Medulla oblongata (tissue), 1 donor: ENCODE measurements at regions not wholly inside any gene's neighbourhood (a gene's known extent, or its start where the extent isn't known, plus 50 kb on each side); places are given as distances from the start of the nearest gene placed in this dataset.
"Not testable (repeated sequence)": the region's sequence is repeated elsewhere in the genome, so short reads cannot be mapped to it uniquely, and the experiment has no call there.

Experiments used
- DNase-seq: peaks from one replicate; pipeline ENCODE4 v3.0.0-alpha.2; 2015; ENCODE audit errors: extremely low spot score

DNA sequence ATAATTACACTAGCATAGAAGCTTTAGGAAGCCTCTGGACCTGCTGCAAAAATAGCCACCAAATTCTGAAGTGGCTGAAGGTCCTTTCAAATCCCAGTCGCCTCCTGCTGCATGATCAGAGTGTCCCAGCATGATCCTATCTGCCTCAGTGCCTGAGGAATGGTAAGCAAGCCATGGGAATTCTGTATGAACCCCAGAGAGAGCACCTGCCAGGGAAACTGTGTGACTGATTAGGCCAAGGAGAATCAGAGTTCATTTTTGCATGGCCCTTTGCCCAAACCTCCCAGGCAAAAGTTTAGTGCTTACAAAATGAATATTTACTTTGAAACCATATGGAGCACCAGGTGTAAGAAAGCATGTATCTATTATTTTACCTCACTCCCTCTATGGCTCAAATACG lies 221.4 kb downstream of the ARL4C start:
- DNase-seq, result no peak

DNA sequence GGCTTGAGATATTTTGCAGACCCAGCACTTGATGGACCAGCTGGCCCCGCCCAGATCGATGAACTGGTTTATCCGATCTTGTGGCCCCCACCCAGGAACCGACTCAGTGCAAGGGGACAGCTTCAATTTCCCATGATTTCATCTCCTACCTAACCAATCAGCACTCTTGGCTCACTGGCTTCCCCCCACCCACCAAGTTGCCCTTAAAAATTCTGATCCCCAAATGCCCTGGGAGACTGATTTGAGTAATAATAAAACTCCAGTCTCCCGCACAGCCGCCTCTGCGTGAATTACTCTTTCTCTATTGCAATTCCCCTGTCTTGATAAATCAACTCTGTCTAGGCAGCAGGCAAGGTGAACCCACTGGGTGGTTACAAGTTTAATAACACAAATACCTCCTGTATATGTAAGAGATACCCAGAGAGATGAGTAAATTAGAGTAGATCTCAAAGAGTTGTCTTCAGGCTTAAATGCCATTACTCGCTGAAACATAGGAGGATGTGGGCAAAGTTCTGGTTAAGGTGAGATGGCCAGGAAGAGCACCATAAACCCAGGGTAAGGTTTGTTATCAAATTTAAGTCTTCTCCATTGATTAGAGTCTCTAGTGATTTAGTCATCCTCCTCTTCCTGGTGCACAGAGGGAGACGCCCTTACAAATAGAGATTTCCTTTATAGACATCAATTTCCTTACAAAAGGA lies 222.8 kb downstream of the ARL4C start:
- DNase-seq, result no peak

DNA sequence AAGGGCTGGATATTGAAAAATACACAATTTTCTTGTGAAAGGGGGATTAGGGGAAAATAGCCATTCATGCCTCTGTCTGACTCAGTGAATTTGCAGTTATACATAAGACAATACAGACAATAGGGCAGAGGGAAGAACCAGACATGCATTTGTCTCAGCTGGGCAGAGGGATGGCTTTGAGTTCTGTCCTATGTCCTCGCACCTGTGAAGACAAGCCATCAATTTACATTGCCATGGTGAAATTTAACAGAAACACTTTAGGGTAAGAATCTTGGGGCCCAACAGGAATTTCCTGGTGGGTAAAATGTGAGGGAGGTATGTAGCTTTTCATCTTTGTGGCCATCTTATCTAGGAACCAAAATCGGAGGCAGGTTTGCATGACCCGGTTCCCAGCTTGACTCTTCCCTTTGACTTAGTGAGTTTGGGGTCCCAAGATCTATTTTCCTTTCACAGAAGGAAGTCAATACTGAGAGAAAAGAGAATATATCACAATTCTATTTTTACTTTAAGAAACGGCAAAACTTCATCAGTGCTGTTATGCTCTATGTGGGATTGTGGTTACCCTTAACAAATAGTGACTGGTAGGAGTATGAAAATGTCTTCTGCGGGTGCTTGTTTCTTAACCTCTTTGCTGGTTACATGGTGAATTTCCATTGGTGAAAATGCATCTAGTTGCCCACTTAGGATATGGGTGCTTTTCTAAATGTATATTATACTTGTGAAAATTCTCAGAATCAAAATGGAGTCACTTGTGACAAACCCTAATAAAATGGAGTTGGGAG lies 221.8 kb downstream of the SPP2 start:
- no peak for DNase-seq

DNA sequence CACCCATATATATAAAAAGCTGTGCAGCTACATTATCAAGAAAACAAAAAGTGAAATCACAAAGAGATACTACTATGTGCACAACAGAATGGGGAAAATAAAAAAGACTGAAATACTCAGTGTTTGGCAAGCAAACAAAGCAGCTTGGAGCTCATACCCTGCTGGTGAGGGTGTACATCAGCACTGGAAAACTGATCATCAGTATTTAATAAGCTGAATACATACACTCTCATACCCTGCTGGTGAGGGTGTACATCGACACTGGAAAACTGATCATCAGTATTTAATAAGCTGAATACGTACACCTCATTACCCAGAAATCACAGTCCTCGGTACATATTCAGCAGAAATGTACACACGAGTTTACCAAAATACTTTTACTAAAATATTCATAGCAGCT lies 220.8 kb downstream of the SPP2 start:
- no peak for DNase-seq

DNA sequence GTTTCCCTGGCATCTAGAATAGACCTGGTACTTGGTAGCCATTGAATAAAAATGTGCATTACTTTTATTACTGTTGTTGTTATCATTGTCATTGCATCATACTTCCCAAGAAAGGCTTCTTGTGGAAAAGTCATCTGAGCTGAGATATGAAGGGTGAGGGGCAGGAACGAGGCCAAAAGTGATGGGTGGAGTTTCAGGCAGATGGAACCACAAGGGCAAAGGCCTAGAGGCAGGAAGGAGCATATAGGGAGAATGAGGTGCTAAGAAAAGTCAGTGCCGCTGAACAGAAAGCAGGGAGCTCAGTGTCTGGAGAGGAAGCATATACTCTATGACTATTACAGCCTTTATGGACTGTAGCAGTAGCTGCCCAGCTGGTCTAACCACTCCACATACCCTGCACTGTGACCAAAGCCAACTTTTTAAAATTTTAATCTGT lies 219.3 kb downstream of the SPP2 start:
- DNase-seq, result no peak

DNA sequence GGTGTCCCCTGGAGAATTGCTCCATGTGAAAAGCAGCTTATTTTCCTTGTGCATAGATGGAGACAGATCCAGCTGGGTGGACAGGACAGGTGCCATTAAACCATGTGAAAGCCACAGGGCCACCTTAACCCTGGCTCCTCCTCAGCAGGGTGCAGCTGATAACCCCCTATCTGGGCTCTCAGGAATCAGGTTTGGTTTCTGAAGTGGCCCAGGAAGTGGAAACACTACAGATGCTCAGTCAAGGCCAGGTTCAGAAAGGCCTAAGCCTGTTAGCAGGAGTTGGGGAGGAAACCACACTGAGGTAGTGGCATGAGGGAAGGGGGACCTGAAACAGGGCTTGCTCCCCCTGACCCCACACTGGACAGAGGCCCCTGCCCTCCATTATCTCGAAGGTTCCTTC lies 217.0 kb downstream of the SPP2 start:
- DNase-seq, result no peak

DNA sequence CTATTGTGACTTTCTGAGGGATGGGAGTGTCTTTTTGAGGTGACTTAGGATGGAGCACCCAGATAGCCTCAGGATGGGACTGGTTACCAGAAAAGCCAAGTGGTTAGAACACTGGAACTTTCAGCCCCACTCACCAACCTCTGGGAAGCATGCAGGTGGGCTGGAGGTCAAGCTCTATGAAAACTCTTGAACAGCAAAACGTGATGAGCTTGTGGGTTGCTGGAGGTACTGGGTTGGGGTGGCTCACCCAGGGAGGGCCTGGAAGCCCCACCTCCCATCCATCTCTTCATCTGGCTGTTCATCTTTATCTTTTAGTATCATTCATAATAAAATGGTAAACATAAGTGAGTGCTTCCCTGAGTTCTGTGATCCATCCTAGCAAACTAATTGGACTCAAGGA lies 216.4 kb downstream of the SPP2 start:
- no peak for DNase-seq

DNA sequence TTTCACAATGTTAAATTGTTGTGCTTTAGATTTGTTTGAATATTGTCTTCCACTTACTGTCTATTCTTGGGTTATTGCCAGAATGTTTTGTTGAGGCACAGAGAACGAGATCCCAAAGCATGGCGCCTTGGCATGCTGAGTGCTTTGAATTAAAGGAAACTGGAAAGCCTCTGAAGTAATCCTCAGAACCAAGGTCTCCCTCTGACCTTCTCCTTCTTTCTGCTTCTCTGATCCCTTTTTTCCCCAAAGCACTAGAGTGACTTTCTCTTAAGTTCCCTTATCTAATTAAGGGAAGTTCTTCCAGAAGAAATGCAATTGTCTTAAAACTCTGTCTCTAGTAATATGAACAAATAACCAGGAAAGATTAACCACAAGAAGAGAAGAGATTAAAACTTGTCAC lies 214.7 kb downstream of the SPP2 start:
- no peak for DNase-seq

DNA sequence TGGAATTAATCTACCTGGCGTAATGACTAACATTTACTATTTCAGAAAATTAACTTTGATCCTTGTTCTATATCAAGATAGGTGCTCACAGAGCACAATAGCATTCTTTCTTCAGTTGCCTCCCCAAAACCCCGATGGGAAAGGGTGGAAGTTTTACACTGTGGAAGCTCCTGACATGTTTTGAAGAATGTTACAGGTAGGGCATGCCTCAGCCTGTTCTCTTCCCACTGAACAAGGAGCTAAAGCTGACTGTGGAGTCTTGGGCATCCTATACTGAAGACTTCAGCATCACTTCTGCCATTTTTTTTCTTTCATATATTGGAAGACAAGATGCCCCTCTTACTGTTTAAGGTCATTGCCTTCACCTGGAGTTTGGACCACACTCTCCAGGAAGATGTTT lies 211.2 kb downstream of the SPP2 start:
- no peak for DNase-seq

DNA sequence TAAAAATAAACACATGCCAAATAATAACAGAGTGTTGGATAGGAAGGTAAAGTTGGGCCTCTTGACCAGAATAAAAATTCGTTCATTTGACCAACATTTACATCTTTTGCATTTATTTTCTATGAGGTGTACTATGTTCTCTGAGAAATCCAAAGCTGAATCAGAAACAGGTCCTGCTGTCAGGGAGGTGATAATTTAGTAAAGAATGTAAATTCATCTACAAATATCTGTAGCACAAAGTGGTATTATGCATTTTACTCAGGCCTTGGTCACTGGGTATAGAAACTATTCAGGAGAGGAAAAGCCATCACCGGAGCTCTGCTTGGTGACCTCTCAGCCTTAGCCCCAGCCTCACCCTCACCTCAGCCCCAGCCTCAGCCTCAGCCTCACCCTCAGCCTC lies 208.9 kb downstream of the SPP2 start:
- DNase-seq, result no peak

DNA sequence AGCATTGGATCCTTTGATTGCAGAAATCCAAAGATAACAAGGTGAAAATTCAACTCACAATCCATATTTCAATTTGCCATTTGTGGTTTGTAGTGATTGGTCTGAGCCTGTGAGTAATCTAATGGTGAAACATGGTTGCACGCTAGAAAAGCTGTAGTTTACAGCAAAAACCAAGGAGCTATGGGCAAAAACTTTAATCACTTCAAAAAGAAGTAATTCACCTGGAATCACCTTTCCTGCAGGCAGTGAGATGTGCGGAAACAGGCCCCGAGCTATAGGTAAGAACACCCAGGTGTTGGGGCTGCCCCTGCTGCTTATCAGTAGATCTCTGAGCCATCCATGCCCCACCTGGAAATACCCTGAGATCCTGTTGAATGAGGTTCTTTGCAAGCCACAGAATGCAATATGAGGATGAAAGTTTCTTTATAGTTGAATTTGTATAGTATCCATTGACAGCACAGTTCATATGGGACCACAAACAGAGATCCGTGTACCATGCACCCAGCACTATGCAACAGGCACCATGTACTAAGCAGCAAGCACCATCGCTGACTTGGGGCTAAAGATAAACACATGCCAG lies 208.2 kb downstream of the SPP2 start:
- DNase-seq, result no peak

DNA sequence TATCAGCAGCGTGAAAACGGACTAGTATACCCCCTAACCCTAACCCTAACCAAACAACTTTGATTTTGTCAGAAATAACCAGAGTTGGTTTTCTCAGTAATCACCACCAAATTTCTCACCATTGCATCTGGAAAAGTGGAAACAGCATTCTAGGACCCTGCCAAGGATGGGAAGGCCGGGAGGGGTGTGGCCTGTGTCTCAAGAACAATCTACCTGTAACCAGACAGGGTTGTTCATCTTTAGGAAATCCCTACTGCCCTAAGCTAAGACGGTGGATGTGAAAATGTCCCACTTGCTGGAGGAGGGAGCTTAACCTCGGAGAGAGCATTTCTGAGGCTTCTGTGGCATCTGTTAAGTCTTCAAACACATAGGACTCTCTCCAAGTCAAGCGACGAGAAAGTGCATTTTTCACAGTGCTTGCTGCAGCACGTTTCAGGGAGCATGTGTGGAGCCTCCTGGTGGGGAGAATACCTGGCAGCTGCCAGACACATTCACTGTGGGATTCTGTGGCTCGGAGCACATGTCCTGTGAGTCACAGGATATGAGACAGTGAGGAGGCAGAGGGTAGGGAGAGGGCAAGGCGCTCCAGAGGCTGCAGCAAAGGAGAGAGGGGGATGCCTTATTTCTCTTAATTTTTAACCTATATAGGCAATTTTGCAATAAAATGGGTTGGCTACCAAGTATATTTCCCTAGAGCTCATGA lies 207.5 kb downstream of the SPP2 start:
- no peak for DNase-seq

DNA sequence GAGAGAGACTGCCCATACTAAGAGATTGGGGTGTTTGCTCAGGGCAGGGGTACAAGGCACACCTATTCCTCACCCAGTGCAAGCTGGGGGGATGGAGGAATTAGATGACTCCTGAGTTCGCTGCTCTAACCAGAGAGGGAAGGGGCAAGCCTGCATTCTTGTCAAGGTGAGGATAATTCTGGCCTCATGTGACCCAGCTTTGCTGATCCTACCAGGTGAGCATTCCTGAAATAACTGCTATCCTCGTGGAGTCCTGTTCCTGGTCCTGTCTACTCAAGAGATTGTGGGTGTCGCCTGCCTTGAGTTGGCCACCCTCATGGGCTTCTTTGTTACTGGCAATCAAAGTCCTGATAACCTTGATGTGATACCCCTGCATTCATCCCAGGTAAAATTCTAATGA lies 206.0 kb downstream of the SPP2 start:
- no peak for DNase-seq

DNA sequence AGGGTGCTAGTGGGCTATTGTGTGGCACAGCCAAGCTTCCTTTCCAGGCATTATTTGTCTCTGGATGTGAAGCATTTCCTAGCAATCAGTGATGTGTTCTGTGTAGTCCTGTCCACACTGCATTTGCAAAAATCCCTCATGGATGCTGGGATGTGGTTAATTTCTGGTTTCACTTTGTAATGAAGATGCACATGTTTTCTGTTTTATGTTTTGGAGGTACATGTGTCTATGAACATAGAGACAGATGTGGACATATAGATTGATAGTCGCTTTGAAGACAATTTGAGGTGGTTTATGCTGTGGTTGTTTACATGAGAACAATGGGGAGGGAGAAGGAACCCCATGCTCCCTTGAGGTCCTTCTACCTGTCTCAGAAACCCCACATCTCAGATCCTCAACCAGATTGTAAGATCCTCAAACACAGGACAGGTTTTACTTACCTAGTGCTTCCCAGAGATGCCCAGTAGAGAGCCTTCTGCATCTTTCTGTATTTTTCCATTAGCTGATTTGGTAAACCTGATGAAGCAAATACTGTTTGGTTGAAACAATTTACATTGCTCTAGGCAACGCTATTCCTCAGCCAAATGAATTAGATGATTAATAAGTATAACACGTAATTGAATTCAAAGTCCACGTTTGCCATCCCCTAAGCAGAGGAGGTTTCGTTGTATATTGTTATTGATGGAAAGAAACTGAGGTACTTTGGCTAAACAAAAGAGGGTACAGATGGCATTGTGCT lies 204.4 kb downstream of the SPP2 start:
- no peak for DNase-seq

DNA sequence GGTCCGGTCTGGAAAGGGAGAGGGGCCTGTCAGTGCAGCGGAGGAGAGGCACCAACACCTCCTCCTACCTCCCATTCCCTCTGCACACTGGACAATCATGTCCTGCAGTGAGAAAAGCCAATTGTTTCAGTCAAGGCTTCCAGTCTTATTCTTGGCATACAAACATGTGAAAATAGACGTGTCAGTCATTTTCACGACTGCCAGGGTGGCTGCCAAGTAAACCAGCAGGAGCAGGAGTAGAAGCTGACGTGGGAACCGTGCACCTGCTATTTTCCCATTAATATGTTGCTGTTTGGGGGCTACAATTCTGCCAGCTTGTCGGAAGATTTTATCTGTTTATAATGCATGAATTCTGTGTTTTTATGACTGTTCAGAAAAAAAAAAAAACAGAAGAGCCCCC lies 202.3 kb downstream of the SPP2 start:
- no peak for DNase-seq

DNA sequence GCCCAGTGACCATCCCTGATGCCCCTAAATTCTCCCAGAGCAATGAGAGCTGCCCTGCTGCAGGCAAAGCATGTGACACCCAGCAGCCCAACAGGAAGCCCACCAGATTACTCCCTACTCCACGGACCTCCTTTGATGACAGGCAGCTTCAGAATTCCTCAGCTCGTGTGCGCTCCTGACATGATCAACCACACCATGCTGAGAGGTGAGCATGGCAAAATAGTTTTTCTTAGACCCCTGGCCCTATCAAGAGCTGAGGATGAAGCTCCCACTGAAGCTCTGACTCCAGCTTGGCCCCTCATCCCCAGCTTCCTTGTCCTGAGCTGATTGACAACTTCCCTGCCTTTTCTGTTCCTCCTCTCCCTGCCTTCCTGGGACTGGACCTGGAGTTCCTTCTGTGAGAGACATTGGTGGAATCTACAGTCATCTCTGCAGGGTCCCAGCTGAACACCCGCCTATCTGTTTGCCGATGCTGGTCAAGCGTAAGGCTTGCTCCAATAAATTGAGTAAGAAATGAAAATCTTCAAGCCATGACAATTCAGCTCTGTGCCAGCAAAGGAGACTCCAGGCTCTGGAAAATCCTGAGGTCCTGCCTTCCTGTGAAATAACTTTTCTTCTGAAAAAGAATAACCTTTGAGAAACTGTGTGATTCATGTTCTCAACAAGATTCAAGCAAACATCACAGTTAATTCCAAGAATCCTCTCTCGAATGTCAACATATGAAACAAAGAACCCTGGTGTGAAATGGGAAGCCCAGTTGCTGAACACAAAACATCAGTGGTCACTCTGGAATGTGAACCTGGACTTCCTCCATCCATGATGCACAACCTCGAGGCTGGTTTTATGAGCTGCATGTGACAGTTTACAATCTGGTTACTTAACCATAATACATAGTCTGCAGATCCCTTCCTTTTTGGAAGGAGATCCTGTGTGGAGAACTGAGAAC lies 201.1 kb downstream of the SPP2 start:
- peak; percentile 5 for DNase-seq

DNA sequence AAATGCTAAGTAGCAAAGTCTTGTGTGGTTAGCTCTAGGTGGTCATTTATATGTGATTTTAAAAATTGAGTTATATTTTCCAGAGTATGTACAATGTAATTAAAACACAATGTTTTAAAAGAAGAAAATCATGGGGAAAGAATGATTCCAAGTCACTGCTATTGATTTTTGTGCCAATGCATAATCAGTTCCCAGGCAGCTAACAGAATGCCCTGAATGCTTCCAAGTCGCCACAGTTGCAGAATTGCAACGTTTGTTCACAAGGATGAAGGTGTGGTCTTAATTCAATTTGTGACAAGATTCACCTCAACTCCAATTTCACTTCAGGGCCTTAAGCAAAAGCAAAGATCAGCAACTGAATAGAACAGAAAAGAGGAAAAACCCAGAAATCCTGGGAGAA lies 200.4 kb downstream of the SPP2 start:
- DNase-seq, result no peak

DNA sequence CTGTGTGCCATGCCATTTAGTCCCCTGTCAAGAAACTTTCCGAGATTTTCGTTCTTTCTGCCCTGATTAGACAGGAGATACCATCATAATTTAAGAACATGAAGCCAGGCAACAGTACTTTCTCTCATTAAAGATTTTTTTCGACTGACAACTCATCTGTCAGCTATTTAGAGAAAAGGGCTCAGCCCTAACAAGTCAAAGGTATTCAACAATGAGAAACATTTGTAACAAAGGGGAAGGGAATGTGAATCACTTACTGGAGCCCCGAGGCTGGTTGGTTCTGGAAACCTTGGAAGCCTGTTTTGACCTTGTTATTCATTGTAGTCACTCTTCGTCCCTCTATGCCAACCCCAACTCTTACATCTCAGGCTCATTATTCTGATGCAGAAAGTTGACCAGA lies 199.4 kb downstream of the SPP2 start:
- no peak for DNase-seq

DNA sequence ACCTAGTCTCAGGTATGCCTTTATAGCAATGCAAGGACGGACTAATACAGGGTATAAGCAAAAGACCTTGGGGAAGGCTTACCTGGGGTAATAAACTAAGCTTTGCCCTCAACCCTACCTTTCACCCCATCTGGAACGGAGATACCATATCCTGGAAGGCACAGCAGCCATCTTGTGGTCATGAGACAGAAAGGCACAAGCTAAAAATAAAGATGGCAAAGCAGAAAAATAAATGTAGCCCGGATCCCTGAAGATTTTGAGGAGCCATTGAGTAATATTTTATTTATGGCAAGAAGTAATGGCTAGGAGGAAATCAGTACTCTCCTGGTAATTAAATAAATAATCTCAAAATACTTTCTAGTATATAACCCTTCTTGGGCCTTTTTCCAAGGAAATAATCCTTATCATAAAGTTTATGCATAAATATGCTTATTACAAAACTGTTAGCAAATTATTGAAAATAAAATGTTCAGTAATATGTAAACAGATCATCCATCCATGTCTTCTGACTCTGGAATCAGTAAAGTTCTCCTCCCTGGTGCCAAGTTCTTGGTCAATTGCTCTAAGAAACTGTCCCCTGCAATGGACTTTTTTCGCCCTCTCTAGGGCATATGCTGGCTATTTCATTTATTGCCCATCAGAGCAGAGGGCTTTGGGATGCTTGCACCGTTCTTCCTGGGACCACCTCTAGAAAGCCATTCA lies 198.7 kb downstream of the SPP2 start:
- DNase-seq, result no peak

DNA sequence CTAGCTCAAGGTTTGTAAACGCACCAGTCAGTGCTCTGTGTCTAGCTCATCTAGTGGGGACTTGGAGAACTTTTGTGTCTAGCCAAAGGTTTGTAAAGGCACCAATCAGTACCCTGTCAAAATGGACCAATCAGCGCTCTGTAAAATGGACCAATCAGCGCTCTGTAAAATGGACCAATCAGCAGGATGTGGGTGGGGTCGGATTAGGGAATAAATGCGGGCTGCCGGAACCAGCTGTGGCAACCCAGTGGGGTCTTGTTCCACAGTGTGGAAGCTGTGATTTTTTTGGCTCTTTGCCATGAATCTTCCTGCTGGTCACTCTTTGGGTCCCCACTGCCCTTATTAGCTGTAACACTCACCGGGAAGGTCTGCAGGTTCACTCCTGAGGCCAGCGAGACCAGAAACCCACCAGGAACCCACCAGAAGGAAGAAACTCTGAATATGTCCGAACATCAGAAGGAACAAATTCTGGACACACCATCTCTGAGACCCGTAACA lies 197.8 kb downstream of the SPP2 start:
- not testable (repeated sequence) for DNase-seq
